ENCODE measurements at regions not wholly inside any gene's neighbourhood (a gene's known extent, or its start where the extent isn't known, plus 50 kb on each side); places are given as distances from the start of the nearest gene placed in this dataset.

GRCh38 chr2:67713376-67713775 lies 316.2 kb downstream of the ETAA1 start:
- Mint-ChIP-seq H3K4me3 (no peak overlapping the region), H3K9me3 (no peaks in the 10 kb centered on the region; the same call in 1 of the 2 replicates), H3K27me3 (ENCODE audit: low read depth) (no peaks in the 10 kb centered on the region), H3K36me3 (no peaks in the 10 kb centered on the region), H3K4me1 (no peaks in the 10 kb centered on the region), H3K27ac (no peak overlapping the region)
- DNase-seq (ENCODE audit: low spot score) (no peak), ATAC-seq (no peak)
- TF ChIP-seq ERG (CRISPR knock-in tag; IDR thresholded peaks at IDR 0.05) = no peak
- no peak for TF ChIP-seq ZNF671 (CRISPR knock-in tag; IDR thresholded peaks at IDR 0.05)
- no peak for TF ChIP-seq TCF7 (CRISPR knock-in tag; IDR thresholded peaks at IDR 0.05; ENCODE audit: low read depth)
- TF ChIP-seq AFF4 (CRISPR knock-in tag; IDR thresholded peaks at IDR 0.05; ENCODE audit: borderline replicate concordance) = no peak
- TF ChIP-seq ZNF121 (CRISPR knock-in tag; IDR thresholded peaks at IDR 0.05) = no peak
- TF ChIP-seq GABPB1 (CRISPR knock-in tag; IDR thresholded peaks at IDR 0.05) = no peak
- no peak for TF ChIP-seq IRF1 (CRISPR knock-in tag; IDR thresholded peaks at IDR 0.05)
- TF ChIP-seq SMAD4 (CRISPR knock-in tag; IDR thresholded peaks at IDR 0.05) = no peak
- TF ChIP-seq ZNF416 (CRISPR knock-in tag; IDR thresholded peaks at IDR 0.05) = no peak
- TF ChIP-seq MXD4 (CRISPR knock-in tag; IDR thresholded peaks at IDR 0.05; ENCODE audit: borderline replicate concordance) = no peak
- no peak for TF ChIP-seq ZNF232 (CRISPR knock-in tag; IDR thresholded peaks at IDR 0.05)
- TF ChIP-seq JUN (CRISPR knock-in tag; IDR thresholded peaks at IDR 0.05) = no peak
- ChIA-PET POLR2A (no interaction called here), CTCF (no interaction called here)

- DNase-seq (ENCODE audit: low spot score) = no peak
- H3K9me3 Mint-ChIP-seq = peaks cover 14% of the 10 kb centered on the region
- CTCF ChIA-PET = no interaction called here
- H3K27ac Mint-ChIP-seq = no peak overlapping the region
- H3K36me3 Mint-ChIP-seq = peaks cover 14% of the 10 kb centered on the region
- H3K4me3 Mint-ChIP-seq = no peak overlapping the region
- H3K4me1 Mint-ChIP-seq = no peaks in the 10 kb centered on the region
- no peak for ATAC-seq
- no peaks in the 10 kb centered on the region for H3K27me3 Mint-ChIP-seq (ENCODE audit: low read depth)
- POLR2A ChIA-PET = no interaction called here
- TF ChIP-seq PRDM15 (CRISPR knock-in tag; IDR thresholded peaks at IDR 0.05) (no peak), USF2 (CRISPR knock-in tag; IDR thresholded peaks at IDR 0.05) (no peak), ERG (CRISPR knock-in tag; IDR thresholded peaks at IDR 0.05) (no peak), JAZF1 (CRISPR knock-in tag; IDR thresholded peaks at IDR 0.05) (no peak), AFF4 (CRISPR knock-in tag; IDR thresholded peaks at IDR 0.05; ENCODE audit: borderline replicate concordance) (no peak), PREB (CRISPR knock-in tag; IDR thresholded peaks at IDR 0.05; ENCODE audit: borderline replicate concordance) (no peak), TP53 (CRISPR knock-in tag; IDR thresholded peaks at IDR 0.05) (no peak), FOXJ3 (CRISPR knock-in tag; IDR thresholded peaks at IDR 0.05; ENCODE audit: borderline replicate concordance) (no peak), SOX15 (CRISPR knock-in tag; IDR thresholded peaks at IDR 0.05) (no peak)
Measured at GRCh38 chr2:67716895-67717396, 319.8 kb downstream of the ETAA1 start.
